H1 (cell line): ENCODE measurements at regions not wholly inside any gene's neighbourhood (a gene's known extent, or its start where the extent isn't known, plus 50 kb on each side); places are given as distances from the start of the nearest gene placed in this dataset.

Experiments used
- CHD7 ChIP-seq: fragments of 300-600 bp; sonication (generic); IDR thresholded peaks from 2 replicates; pipeline ENCODE4 v1.7.1; 2012; ENCODE audit warnings: low read length, moderate library complexity, mild to moderate bottlenecking, inconsistent platforms; ENCODE audit not compliant: insufficient replicate concordance
- E2F6 ChIP-seq: IDR thresholded peaks from 2 replicates; pipeline ENCODE4 v1.6.1; 2012; ENCODE audit warnings: inconsistent platforms
- RBBP5 ChIP-seq: IDR thresholded peaks from 2 replicates; pipeline ENCODE4 v1.7.1; 2012; ENCODE audit warnings: low read depth, mild to moderate bottlenecking, inconsistent platforms, low read length, moderate library complexity, borderline replicate concordance
- SIX5 ChIP-seq: IDR thresholded peaks from 2 replicates; pipeline ENCODE4 v1.6.1; 2011; ENCODE audit warnings: mild to moderate bottlenecking, low read depth, low read length

- TF ChIP-seq CHD7 (no peak), SIX5 (no peak), RBBP5 (no peak), E2F6 (no peak)
These were observed 1013.9 kb upstream of the GYPC start (continued) for GRCh38 chr2:125642032-125642431.
